ENCODE measurements at regions not wholly inside any gene's neighbourhood (a gene's known extent, or its start where the extent isn't known, plus 50 kb on each side); places are given as distances from the start of the nearest gene placed in this dataset.

DNA sequence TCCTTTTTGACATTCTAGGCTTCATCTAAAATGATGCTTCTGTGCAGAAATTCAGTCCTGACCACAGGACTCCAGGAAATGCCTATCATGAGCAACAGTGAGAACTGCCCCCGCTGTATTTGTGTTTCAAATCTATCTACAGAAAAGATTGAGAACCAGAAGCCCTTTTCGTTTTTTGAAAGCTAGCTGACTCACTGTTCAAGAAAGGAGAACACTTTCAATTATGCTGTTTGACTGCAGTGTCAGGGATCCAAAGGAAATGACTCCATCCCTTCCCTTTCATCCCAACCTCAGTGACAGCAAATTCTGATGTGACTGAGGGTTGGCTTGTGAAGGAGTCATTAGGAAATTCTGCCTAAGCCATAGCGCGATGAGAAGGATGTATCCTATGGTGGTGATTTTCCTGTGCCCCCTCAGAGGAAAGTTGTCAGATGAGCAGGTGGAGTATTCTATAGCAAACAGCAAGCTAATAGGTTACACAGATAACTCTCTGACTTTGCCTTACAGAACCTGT, 622.3 kb downstream of the TMEM114 start:
- DNase-seq (ENCODE audit: extremely low spot score) = no peak
- CTCF ChIA-PET = interaction anchor here (1.7 kb wide), 1 partner anchor 17 kb away, joined by 4 read pairs; no protein-coding TSS in a partner anchor
- POLR2A ChIA-PET = no interaction called here
- TF ChIP-seq, protein P1, sequence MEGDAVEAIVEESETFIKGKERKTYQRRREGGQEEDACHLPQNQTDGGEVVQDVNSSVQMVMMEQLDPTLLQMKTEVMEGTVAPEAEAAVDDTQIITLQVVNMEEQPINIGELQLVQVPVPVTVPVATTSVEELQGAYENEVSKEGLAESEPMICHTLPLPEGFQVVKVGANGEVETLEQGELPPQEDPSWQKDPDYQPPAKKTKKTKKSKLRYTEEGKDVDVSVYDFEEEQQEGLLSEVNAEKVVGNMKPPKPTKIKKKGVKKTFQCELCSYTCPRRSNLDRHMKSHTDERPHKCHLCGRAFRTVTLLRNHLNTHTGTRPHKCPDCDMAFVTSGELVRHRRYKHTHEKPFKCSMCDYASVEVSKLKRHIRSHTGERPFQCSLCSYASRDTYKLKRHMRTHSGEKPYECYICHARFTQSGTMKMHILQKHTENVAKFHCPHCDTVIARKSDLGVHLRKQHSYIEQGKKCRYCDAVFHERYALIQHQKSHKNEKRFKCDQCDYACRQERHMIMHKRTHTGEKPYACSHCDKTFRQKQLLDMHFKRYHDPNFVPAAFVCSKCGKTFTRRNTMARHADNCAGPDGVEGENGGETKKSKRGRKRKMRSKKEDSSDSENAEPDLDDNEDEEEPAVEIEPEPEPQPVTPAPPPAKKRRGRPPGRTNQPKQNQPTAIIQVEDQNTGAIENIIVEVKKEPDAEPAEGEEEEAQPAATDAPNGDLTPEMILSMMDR (IDR thresholded peaks at IDR 0.05; ENCODE audit: control extremely low read depth, extremely low read depth, low read depth, missing control alignments) = no peak

DNA sequence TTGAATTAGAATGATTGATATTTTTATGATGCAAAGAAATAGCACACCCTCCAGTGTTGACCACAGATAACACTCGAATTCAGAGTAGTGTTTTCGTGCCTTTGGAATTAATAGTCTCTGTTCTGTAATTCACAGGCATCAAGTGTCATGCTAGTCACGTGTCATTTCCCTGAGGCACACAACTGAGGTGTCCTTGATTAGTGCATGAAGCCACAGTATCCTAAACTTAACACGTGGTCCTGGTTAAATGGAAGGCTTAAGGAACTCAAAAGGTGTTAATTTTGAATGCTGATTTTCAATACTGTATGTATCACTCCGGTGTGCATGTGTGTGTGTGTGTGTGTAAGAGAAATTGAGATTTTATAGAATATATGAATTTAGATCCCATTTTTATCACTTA, 625.6 kb downstream of the TMEM114 start:
- no peak for DNase-seq (ENCODE audit: extremely low spot score)
- TF ChIP-seq, protein P1 (IDR thresholded peaks at IDR 0.05; ENCODE audit: control extremely low read depth, extremely low read depth, low read depth, missing control alignments) = no peak
- ChIA-PET POLR2A (no interaction called here), CTCF (no interaction called here)

DNA sequence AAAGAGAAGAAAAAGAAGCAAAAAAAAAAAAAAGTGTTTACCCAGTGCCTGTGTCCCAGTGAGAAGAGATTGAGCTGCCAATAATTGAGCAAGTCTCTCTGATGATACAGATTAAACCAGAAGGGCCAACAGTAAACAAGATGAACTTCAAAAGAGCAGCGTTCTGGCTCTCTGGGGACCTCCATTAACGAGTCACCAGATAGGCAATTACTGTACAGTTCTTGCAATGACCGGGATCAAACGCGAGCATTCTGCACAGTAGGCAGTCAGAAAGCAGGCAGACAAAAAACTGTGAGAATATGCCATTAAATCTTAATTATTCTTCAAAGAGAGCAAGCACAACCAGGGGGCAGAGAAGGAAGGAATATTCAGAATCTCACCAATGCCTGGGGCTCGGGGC, 626.1 kb downstream of the TMEM114 start:
- TF ChIP-seq, protein P1 (IDR thresholded peaks at IDR 0.05; ENCODE audit: control extremely low read depth, extremely low read depth, low read depth, missing control alignments) = no peak
- POLR2A ChIA-PET = no interaction called here
- DNase-seq (ENCODE audit: extremely low spot score) = no peak
- CTCF ChIA-PET = no interaction called here

DNA sequence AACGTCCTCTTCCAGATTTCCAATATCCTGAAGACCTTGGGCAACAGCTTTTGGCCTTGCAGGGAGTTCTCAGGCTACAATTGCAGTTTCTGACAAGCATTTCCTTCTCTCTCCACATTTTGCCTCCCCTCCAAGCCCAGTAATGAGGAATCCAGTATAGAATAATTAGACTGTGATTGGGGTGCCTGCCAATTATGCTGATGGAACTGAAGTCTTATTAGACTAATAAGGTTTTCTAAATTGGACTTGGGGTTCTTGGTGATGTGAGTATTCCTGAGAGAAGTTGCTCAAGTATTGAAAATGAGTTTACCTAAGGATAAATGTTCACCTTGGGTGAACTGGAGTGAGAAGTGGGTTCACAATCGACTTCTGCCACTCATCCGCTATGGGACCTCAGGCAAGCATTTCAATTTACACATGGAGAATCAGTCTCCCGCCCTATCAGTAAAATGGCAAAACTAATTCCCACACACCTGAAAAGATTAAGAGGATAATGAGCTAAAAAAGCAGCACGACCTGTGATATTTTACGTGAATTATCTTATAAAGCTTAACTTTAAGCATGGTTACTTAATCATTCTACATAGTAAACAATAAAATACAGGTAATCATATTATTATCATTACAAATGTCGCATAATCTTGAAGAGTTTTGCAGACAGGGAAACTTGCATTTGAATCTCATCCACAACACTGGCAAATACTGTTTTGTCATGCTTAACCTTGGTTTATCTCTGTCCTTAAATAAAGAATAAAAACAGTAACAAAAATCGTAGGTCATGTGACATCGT, 628.0 kb downstream of the TMEM114 start:
- no peak for DNase-seq (ENCODE audit: extremely low spot score)
- POLR2A ChIA-PET = no interaction called here
- TF ChIP-seq, protein P1 (IDR thresholded peaks at IDR 0.05; ENCODE audit: control extremely low read depth, extremely low read depth, low read depth, missing control alignments) = no peak
- CTCF ChIA-PET = no interaction called here

DNA sequence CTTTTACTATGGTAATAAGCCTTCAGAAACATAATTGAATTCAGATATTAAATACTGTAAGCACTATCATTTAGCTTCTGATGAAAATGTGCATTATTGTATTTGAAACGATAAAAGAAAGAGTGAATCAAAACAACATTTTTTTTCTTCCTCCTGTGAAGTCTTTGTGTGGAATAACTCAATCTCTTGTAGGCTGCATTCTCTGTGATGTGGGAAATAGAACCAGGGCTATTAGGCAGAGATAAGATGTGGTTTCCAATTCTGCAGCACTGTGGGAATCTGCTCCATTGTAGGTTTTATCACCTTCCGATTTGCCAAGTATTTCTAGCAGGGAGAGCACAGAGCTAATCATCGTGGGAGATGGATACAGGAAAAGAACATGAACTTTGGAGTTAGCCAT, 624.5 kb downstream of the RBFOX1 start:
- ChIA-PET POLR2A (no interaction called here), CTCF (no interaction called here)
- TF ChIP-seq, protein P1 (IDR thresholded peaks at IDR 0.05; ENCODE audit: control extremely low read depth, extremely low read depth, low read depth, missing control alignments) = no peak
- no peak for DNase-seq (ENCODE audit: extremely low spot score)

DNA sequence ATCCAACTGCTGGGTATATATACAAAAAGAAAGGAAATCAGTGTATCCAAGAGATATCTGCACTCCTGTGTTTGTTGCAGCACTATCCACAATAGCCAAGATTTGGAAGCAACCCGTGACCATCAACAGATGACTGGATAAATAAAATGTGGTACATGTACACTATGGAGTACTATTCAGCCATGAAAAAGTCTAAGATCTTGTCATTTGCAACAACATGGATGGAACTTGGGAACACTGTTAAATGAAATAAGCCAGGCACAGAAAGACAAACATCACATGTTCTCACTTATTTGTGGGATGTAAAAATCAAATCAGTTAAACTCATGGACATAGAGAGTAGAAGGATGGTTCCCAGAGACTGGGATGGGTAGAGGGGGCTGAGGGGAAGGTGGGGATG, 620.7 kb downstream of the RBFOX1 start:
- DNase-seq (ENCODE audit: extremely low spot score) = no peak
- POLR2A ChIA-PET = no interaction called here
- TF ChIP-seq, protein P1 (IDR thresholded peaks at IDR 0.05; ENCODE audit: control extremely low read depth, extremely low read depth, low read depth, missing control alignments) = no peak
- CTCF ChIA-PET = no interaction called here
